SK-N-SH treated with all-trans-retinoic acid at 6 μM for 48 hours (cell line): ENCODE measurements at regions not wholly inside any gene's neighbourhood (a gene's known extent, or its start where the extent isn't known, plus 50 kb on each side); places are given as distances from the start of the nearest gene placed in this dataset.

Source experiments
- ATAC-seq: fragments of 200-7000 bp; cut with Tn5 transposase; 3 replicates; pipeline ENCODE4 v1.9.1; 2020; ENCODE audit warnings: mild to moderate bottlenecking, moderate library complexity
- ARNTL ChIP-seq: fragments of 450-650 bp; formaldehyde crosslinking; IDR thresholded peaks from 2 replicates; pipeline ENCODE4 v1.5.0; 2020; ENCODE audit warnings: low read depth, mild to moderate bottlenecking, moderate library complexity, borderline replicate concordance
- BACH2 ChIP-seq: fragments of 250-450 bp; sonication (Bioruptor Pico); IDR thresholded peaks from 2 replicates; pipeline ENCODE4 v1.9.0; 2021; ENCODE audit warnings: mild to moderate bottlenecking, borderline replicate concordance
- CSDC2 ChIP-seq: fragments of 250-450 bp; sonication (Bioruptor Pico); IDR thresholded peaks from 2 replicates; pipeline ENCODE4 v1.5.0; 2020; ENCODE audit warnings: mild to moderate bottlenecking, moderate library complexity
- CSRNP3 ChIP-seq: fragments of 250-450 bp; sonication (Bioruptor Pico); IDR thresholded peaks from 2 replicates; pipeline ENCODE4 v1.5.1; 2021; ENCODE audit warnings: mild to moderate bottlenecking, moderate library complexity
- ESRRG ChIP-seq: fragments of 250-450 bp; sonication (Bioruptor Pico); IDR thresholded peaks from 2 replicates; pipeline ENCODE4 v1.6.1; 2021; ENCODE audit warnings: mild to moderate bottlenecking
- GLIS3 ChIP-seq: fragments of 250-450 bp; sonication (Bioruptor Pico); IDR thresholded peaks from 2 replicates; pipeline ENCODE4 v1.5.0; 2020; ENCODE audit warnings: mild to moderate bottlenecking, moderate library complexity
- ISL1 ChIP-seq: fragments of 250-450 bp; sonication (Bioruptor Pico); IDR thresholded peaks from 2 replicates; pipeline ENCODE4 v2.1.2; 2022; ENCODE audit warnings: mild to moderate bottlenecking, moderate library complexity
- PPARA ChIP-seq: fragments of 250-450 bp; sonication (Bioruptor Pico); IDR thresholded peaks from 2 replicates; pipeline ENCODE4 v1.5.0; 2020; ENCODE audit warnings: mild to moderate bottlenecking, borderline replicate concordance
- RARB ChIP-seq: fragments of 250-450 bp; sonication (Bioruptor Pico); IDR thresholded peaks from 2 replicates; pipeline ENCODE4 v1.8.0; 2021; ENCODE audit warnings: mild to moderate bottlenecking, moderate library complexity
- TOX ChIP-seq: fragments of 250-450 bp; sonication (Bioruptor Pico); IDR thresholded peaks from 2 replicates; pipeline ENCODE4 v1.8.0; 2021; ENCODE audit warnings: mild to moderate bottlenecking, moderate library complexity, borderline replicate concordance
- TSHZ2 ChIP-seq: fragments of 250-450 bp; sonication (Bioruptor Pico); IDR thresholded peaks from 2 replicates; pipeline ENCODE4 v1.5.0; 2020; ENCODE audit warnings: mild to moderate bottlenecking, moderate library complexity
- ZC3H10 ChIP-seq: fragments of 250-450 bp; sonication (Bioruptor Pico); IDR thresholded peaks from 2 replicates; pipeline ENCODE4 v1.5.1; 2021; ENCODE audit warnings: mild to moderate bottlenecking, moderate library complexity
- ZFP3 ChIP-seq: fragments of 250-450 bp; sonication (Bioruptor Pico); IDR thresholded peaks from 2 replicates; pipeline ENCODE4 v1.5.0; 2020; ENCODE audit warnings: mild to moderate bottlenecking, moderate library complexity
- ZFP30 ChIP-seq: fragments of 450-650 bp; formaldehyde crosslinking; IDR thresholded peaks from 2 replicates; pipeline ENCODE4 v1.5.0; 2022; ENCODE audit warnings: mild to moderate bottlenecking, moderate library complexity
- ZNF565 ChIP-seq: fragments of 450-650 bp; formaldehyde crosslinking; conservative IDR thresholded peaks from 2 replicates; pipeline ENCODE4 v1.5.0; 2020; ENCODE audit warnings: low read depth, mild to moderate bottlenecking, moderate library complexity
- ZNF70 ChIP-seq: fragments of 450-650 bp; formaldehyde crosslinking; IDR thresholded peaks from 2 replicates; pipeline ENCODE4 v1.5.0; 2020; ENCODE audit warnings: mild to moderate bottlenecking, moderate library complexity
- ZNF8 ChIP-seq: fragments of 450-650 bp; formaldehyde crosslinking; IDR thresholded peaks from 2 replicates; pipeline ENCODE4 v1.5.0; 2020; ENCODE audit warnings: mild to moderate bottlenecking, moderate library complexity
- TF ChIP-seq, protein P1 (sequence below): fragments of 250-450 bp; sonication (Bioruptor Pico); IDR thresholded peaks from 2 replicates; pipeline ENCODE4 v1.8.0; 2020; ENCODE audit warnings: mild to moderate bottlenecking, moderate library complexity, borderline replicate concordance
- TF ChIP-seq, protein P2 (sequence below): fragments of 250-450 bp; sonication (Bioruptor Pico); IDR thresholded peaks from 2 replicates; pipeline ENCODE4 v1.8.0; 2021; ENCODE audit warnings: low read depth, mild to moderate bottlenecking, moderate library complexity, borderline replicate concordance

GRCh38 chr2:43102366-43103092 lies 123.9 kb downstream of the ZFP36L2 start:
- no peak for ATAC-seq
- TF ChIP-seq TOX (no peak), ARNTL (no peak), ZNF8 (CRISPR knock-in tag) (no peak), GLIS3 (CRISPR knock-in tag) (no peak), ISL1 (CRISPR knock-in tag) (no peak), CSRNP3 (CRISPR knock-in tag) (no peak), PPARA (CRISPR knock-in tag) (no peak), TSHZ2 (CRISPR knock-in tag) (no peak), ZFP30 (CRISPR knock-in tag) (no peak), ZFP3 (CRISPR knock-in tag) (no peak), CSDC2 (CRISPR knock-in tag) (no peak)
- TF ChIP-seq, protein P1, sequence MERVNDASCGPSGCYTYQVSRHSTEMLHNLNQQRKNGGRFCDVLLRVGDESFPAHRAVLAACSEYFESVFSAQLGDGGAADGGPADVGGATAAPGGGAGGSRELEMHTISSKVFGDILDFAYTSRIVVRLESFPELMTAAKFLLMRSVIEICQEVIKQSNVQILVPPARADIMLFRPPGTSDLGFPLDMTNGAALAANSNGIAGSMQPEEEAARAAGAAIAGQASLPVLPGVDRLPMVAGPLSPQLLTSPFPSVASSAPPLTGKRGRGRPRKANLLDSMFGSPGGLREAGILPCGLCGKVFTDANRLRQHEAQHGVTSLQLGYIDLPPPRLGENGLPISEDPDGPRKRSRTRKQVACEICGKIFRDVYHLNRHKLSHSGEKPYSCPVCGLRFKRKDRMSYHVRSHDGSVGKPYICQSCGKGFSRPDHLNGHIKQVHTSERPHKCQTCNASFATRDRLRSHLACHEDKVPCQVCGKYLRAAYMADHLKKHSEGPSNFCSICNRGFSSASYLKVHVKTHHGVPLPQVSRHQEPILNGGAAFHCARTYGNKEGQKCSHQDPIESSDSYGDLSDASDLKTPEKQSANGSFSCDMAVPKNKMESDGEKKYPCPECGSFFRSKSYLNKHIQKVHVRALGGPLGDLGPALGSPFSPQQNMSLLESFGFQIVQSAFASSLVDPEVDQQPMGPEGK (CRISPR knock-in tag), result no peak
- TF ChIP-seq, protein P2, sequence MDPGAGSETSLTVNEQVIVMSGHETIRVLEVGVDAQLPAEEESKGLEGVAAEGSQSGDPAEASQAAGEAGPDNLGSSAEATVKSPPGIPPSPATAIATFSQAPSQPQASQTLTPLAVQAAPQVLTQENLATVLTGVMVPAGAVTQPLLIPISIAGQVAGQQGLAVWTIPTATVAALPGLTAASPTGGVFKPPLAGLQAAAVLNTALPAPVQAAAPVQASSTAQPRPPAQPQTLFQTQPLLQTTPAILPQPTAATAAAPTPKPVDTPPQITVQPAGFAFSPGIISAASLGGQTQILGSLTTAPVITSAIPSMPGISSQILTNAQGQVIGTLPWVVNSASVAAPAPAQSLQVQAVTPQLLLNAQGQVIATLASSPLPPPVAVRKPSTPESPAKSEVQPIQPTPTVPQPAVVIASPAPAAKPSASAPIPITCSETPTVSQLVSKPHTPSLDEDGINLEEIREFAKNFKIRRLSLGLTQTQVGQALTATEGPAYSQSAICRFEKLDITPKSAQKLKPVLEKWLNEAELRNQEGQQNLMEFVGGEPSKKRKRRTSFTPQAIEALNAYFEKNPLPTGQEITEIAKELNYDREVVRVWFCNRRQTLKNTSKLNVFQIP (CRISPR knock-in tag), result no peak

DNA sequence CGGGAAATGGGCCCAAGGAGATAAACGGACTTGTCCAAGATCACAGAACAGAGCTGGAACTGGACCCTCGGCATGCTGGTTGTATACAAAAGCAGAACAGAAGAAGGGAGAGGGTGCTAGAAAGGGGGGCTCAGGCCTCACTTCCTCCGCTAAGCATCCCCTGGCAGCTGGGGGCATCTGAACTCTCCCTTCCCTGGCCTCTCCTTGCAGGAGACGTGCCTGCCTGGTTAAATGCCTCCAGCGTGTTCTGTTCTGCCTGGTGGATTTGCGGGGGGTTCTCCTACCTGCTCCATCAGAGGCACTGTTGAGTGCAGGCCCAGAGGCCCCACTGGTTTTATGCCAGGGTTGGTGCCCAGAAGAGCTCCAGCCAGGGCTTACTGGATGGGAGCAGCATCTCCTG lies 124.7 kb downstream of the ZFP36L2 start:
- no peak for ATAC-seq
- no peak for TF ChIP-seq ZC3H10
- TF ChIP-seq GLIS3 (CRISPR knock-in tag), result no peak
- no peak for TF ChIP-seq ISL1 (CRISPR knock-in tag)
- no peak for TF ChIP-seq CSRNP3 (CRISPR knock-in tag)

GRCh38 chr2:43100883-43101662 lies 125.3 kb downstream of the ZFP36L2 start:
- no peak for ATAC-seq
- TF ChIP-seq ESRRG (CRISPR knock-in tag), result no peak
- TF ChIP-seq TSHZ2 (CRISPR knock-in tag), result no peak
- no peak for TF ChIP-seq BACH2 (CRISPR knock-in tag)
- TF ChIP-seq ZNF8 (CRISPR knock-in tag), result no peak
- no peak for TF ChIP-seq GLIS3 (CRISPR knock-in tag)
- TF ChIP-seq CSRNP3 (CRISPR knock-in tag), result no peak
- TF ChIP-seq ZNF70, result no peak
- TF ChIP-seq, protein P1 (CRISPR knock-in tag), result no peak
- TF ChIP-seq TOX, result no peak
- no peak for TF ChIP-seq ZNF565 (CRISPR knock-in tag)
- no peak for TF ChIP-seq RARB (CRISPR knock-in tag)
- TF ChIP-seq ARNTL, result no peak
- TF ChIP-seq, all 23 proteins: peak for 0
